ENCODE measurements at regions not wholly inside any gene's neighbourhood (a gene's known extent, or its start where the extent isn't known, plus 50 kb on each side); places are given as distances from the start of the nearest gene placed in this dataset.
"Not testable (repeated sequence)": the region's sequence is repeated elsewhere in the genome, so short reads cannot be mapped to it uniquely, and the experiment has no call there.

GRCh38 chr2:59266453-59266852 lies 1025.3 kb upstream of the FANCL start:
- no peak for DNase-seq (ENCODE audit: low read depth in 2 of 2)

- DNase-seq (ENCODE audit: low read depth in 2 of 2) = no peak
Measured at GRCh38 chr2:59259913-59260312, 1018.8 kb upstream of the FANCL start.

GRCh38 chr2:59256290-59256689 lies 1015.2 kb upstream of the FANCL start:
- DNase-seq (ENCODE audit: low read depth in 2 of 2) = no peak

- DNase-seq (ENCODE audit: low read depth in 2 of 2) = no peak
Measured at GRCh38 chr2:59254279-59254678, 1013.2 kb upstream of the FANCL start.

GRCh38 chr2:59250307-59250677 lies 1009.2 kb upstream of the FANCL start:
- DNase-seq (ENCODE audit: low read depth in 2 of 2) = no peak

- no peak for DNase-seq (ENCODE audit: low read depth in 2 of 2)
Measured at GRCh38 chr2:59249441-59250306, 1008.5 kb upstream of the FANCL start.

- no peak for DNase-seq (ENCODE audit: low read depth in 2 of 2)
Measured at GRCh38 chr2:59239146-59239545, 998.0 kb upstream of the FANCL start.

- DNase-seq (ENCODE audit: low read depth in 2 of 2) = no peak
Measured at GRCh38 chr2:59237311-59237710, 996.2 kb upstream of the FANCL start.

GRCh38 chr2:59236723-59237122 lies 995.6 kb upstream of the FANCL start:
- no peak for DNase-seq (ENCODE audit: low read depth in 2 of 2)

GRCh38 chr2:59233920-59234319 lies 992.8 kb upstream of the FANCL start:
- DNase-seq (ENCODE audit: low read depth in 2 of 2) = no peak

GRCh38 chr2:59233448-59233847 lies 992.3 kb upstream of the FANCL start:
- DNase-seq (ENCODE audit: low read depth in 2 of 2) = no peak

GRCh38 chr2:59232394-59233165 lies 991.5 kb upstream of the FANCL start:
- DNase-seq (ENCODE audit: low read depth in 2 of 2) = no peak

GRCh38 chr2:59226362-59226761 lies 985.2 kb upstream of the FANCL start:
- DNase-seq (ENCODE audit: low read depth in 2 of 2) = not testable (repeated sequence)

- no peak for DNase-seq (ENCODE audit: low read depth in 2 of 2)
Measured at GRCh38 chr2:59223742-59224141, 982.6 kb upstream of the FANCL start.

- DNase-seq (ENCODE audit: low read depth in 2 of 2) = no peak
Measured at GRCh38 chr2:59217360-59217759, 976.2 kb upstream of the FANCL start.

- no peak for DNase-seq (ENCODE audit: low read depth in 2 of 2)
Measured at GRCh38 chr2:59206361-59206760, 965.2 kb upstream of the FANCL start.

- DNase-seq (ENCODE audit: low read depth in 2 of 2) = no peak
Measured at GRCh38 chr2:59204040-59204439, 962.9 kb upstream of the FANCL start.

- no peak for DNase-seq (ENCODE audit: low read depth in 2 of 2)
Measured at GRCh38 chr2:59196491-59196890, 955.4 kb upstream of the FANCL start.

GRCh38 chr2:59195851-59196250 lies 954.7 kb upstream of the FANCL start:
- no peak for DNase-seq (ENCODE audit: low read depth in 2 of 2)

GRCh38 chr2:59191781-59192180 lies 950.7 kb upstream of the FANCL start:
- no peak for DNase-seq (ENCODE audit: low read depth in 2 of 2)

- no peak for DNase-seq (ENCODE audit: low read depth in 2 of 2)
Measured at GRCh38 chr2:59190518-59190917, 949.4 kb upstream of the FANCL start.

GRCh38 chr2:59184276-59185020 lies 943.3 kb upstream of the FANCL start:
- DNase-seq (ENCODE audit: low read depth in 2 of 2) = no peak

Data from stimulated activated CD4-positive, alpha-beta T cell treated with anti-CD3 and anti-CD28 coated beads, Interleukin-1b, Interleukin-23, amount 100 ng/mL, for 4 hours (primary cell).